ENCODE measurements at regions not wholly inside any gene's neighbourhood (a gene's known extent, or its start where the extent isn't known, plus 50 kb on each side); places are given as distances from the start of the nearest gene placed in this dataset.

- peak; percentile 18 for DNase-seq (ENCODE audit: low read depth)
- TF ChIP-seq CTCF (conservative IDR thresholded peaks at IDR 0.05; ENCODE audit: low read depth, low read length): no peak
- no peak overlapping the region for H3K4me3 ChIP-seq (ENCODE audit: low read depth, low read length)
Measured at GRCh38 chr1:188129856-188130838, 1301.4 kb downstream of the PLA2G4A start.

GRCh38 chr1:188137221-188137620 is 1308.5 kb downstream of the PLA2G4A start:
- H3K4me3 ChIP-seq (ENCODE audit: low read depth, low read length): no peak overlapping the region
- DNase-seq (ENCODE audit: low read depth): no peak
- no peak for TF ChIP-seq CTCF (conservative IDR thresholded peaks at IDR 0.05; ENCODE audit: low read depth, low read length)

GRCh38 chr1:188140958-188141357 is 1312.2 kb downstream of the PLA2G4A start:
- TF ChIP-seq CTCF (conservative IDR thresholded peaks at IDR 0.05; ENCODE audit: low read depth, low read length): no peak
- DNase-seq (ENCODE audit: low read depth): no peak
- no peak overlapping the region for H3K4me3 ChIP-seq (ENCODE audit: low read depth, low read length)

GRCh38 chr1:188154196-188154595 is 1325.4 kb downstream of the PLA2G4A start:
- no peak overlapping the region for H3K4me3 ChIP-seq (ENCODE audit: low read depth, low read length)
- TF ChIP-seq CTCF (conservative IDR thresholded peaks at IDR 0.05; ENCODE audit: low read depth, low read length): no peak
- DNase-seq (ENCODE audit: low read depth): no peak

- no peak for DNase-seq (ENCODE audit: low read depth)
- no peak overlapping the region for H3K4me3 ChIP-seq (ENCODE audit: low read depth, low read length)
- TF ChIP-seq CTCF (conservative IDR thresholded peaks at IDR 0.05; ENCODE audit: low read depth, low read length): no peak
Measured at GRCh38 chr1:188154761-188155160, 1326.0 kb downstream of the PLA2G4A start.

- no peak for DNase-seq (ENCODE audit: low read depth)
- no peak overlapping the region for H3K4me3 ChIP-seq (ENCODE audit: low read depth, low read length)
- no peak for TF ChIP-seq CTCF (conservative IDR thresholded peaks at IDR 0.05; ENCODE audit: low read depth, low read length)
Measured at GRCh38 chr1:188155261-188155660, 1326.5 kb downstream of the PLA2G4A start.

- no peak overlapping the region for H3K4me3 ChIP-seq (ENCODE audit: low read depth, low read length)
- no peak for TF ChIP-seq CTCF (conservative IDR thresholded peaks at IDR 0.05; ENCODE audit: low read depth, low read length)
- DNase-seq (ENCODE audit: low read depth): no peak
Measured at GRCh38 chr1:188164459-188164858, 1335.7 kb downstream of the PLA2G4A start.

Measured in choroid plexus epithelial cell (primary cell).